Fibroblast of skin of back (primary cell): ENCODE measurements at regions not wholly inside any gene's neighbourhood (a gene's known extent, or its start where the extent isn't known, plus 50 kb on each side); places are given as distances from the start of the nearest gene placed in this dataset.

Source experiments
- DNase-seq: peaks from one replicate; pipeline ENCODE4 v3.0.0-alpha.2; 2013

- no peak for DNase-seq
Measured at GRCh38 chr1:178607718-178608408, 95.0 kb downstream of the TEX35 start.

- peak; percentile 92 for DNase-seq
Measured at GRCh38 chr1:178609015-178609414, 96.1 kb downstream of the TEX35 start.

GRCh38 chr1:178610690-178611410, 97.9 kb downstream of the TEX35 start:
- DNase-seq: peak; percentile 72

- DNase-seq: peak; percentile 93
Measured at GRCh38 chr1:178612261-178612660, 99.4 kb downstream of the TEX35 start.

GRCh38 chr1:178613271-178613945, 100.5 kb downstream of the TEX35 start:
- peak; percentile 37 for DNase-seq

GRCh38 chr1:178614286-178614685, 101.4 kb downstream of the TEX35 start:
- DNase-seq: no peak

GRCh38 chr1:178619042-178619927, 105.8 kb upstream of the RALGPS2 start:
- DNase-seq: no peak

GRCh38 chr1:178620584-178621475, 104.2 kb upstream of the RALGPS2 start:
- DNase-seq: no peak

- DNase-seq: no peak
Measured at GRCh38 chr1:178621822-178622221, 103.2 kb upstream of the RALGPS2 start.

GRCh38 chr1:178625695-178626094, 99.3 kb upstream of the RALGPS2 start:
- no peak for DNase-seq

- DNase-seq: no peak
Measured at GRCh38 chr1:178627037-178627436, 98.0 kb upstream of the RALGPS2 start.

GRCh38 chr1:178628637-178629251, 96.3 kb upstream of the RALGPS2 start:
- no peak for DNase-seq

- DNase-seq: peak; percentile 94
Measured at GRCh38 chr1:178629252-178630154, 95.5 kb upstream of the RALGPS2 start.

GRCh38 chr1:178630417-178630816, 94.6 kb upstream of the RALGPS2 start:
- DNase-seq: no peak

GRCh38 chr1:178632653-178633052, 92.4 kb upstream of the RALGPS2 start:
- DNase-seq: peak; percentile 67

- DNase-seq: peak; percentile 96
Measured at GRCh38 chr1:178633056-178633455, 92.0 kb upstream of the RALGPS2 start.

- DNase-seq: peak; percentile 93
Measured at GRCh38 chr1:178634445-178634844, 90.6 kb upstream of the RALGPS2 start.

- no peak for DNase-seq
Measured at GRCh38 chr1:178637841-178638240, 87.2 kb upstream of the RALGPS2 start.

GRCh38 chr1:178639326-178639725, 85.7 kb upstream of the RALGPS2 start:
- peak; percentile 75 for DNase-seq

GRCh38 chr1:178642282-178642681, 82.8 kb upstream of the RALGPS2 start:
- no peak for DNase-seq
